GM18511 (cell line): ENCODE measurements at regions not wholly inside any gene's neighbourhood (a gene's known extent, or its start where the extent isn't known, plus 50 kb on each side); places are given as distances from the start of the nearest gene placed in this dataset.
"Not testable (repeated sequence)": the region's sequence is repeated elsewhere in the genome, so short reads cannot be mapped to it uniquely, and the experiment has no call there.

Experiments used
- ATAC-seq: cut with Tn5 transposase; IDR thresholded peaks from one replicate; pipeline ENCODE4 v1.9.1; 2021; ENCODE audit warnings: mild to moderate bottlenecking, moderate library complexity; ENCODE audit not compliant: unreplicated experiment

DNA sequence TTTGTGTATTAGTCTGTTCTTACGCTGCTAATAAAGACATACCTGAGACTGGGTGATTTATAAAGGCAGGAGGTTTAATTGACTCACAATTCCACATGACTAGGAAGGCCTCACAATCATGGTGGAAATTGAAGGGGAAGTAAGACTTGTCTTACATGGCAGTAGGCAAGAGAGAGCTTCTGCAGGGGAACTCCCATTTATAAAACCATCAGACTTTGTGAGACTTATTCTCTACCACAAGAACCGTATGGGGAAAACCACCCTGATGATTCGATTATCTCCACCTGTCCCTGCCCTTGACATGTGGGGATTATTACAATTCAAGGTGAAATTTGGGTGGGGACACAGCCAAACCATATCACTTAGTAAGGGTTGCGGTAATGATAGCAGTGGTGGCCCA is 833.1 kb downstream of the FLRT2 start:
- no peak for ATAC-seq

DNA sequence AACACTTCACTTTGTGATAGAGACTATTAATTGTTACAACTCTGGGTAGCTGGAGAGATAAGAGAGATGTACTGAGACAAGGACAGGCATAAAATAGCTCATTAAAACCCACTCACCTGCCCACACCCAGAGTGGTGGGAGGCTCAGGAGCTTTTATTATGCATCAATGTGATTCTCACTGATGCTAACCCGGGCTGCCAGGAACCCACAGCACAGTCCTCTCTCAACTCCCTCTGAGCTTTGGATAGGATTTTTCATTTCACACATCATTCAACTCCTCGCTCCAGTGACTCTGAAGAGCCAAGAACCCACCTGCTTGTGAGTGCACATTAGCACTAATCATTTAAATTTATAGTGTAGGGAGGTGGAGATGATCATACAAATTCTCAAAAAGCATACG is 827.9 kb downstream of the FLRT2 start:
- ATAC-seq = no peak

DNA sequence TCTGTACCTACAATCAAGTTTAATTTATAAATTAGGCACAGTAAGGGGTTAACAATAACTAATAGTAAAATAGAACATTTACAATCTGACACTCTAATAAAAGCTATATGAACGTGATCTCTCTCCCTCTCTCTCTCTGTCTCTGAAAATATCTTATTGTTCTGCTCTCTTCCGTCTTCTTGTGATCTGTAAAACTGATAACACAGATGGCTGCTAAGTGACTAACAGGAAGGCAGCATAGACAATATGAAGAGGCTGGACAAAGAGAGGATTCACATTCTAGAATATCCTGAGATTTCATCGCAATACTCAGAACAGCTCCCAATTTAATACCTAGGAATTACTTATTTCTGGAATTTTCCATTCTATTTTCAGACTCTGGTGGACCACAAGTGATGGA is 827.2 kb downstream of the FLRT2 start:
- ATAC-seq = no peak

DNA sequence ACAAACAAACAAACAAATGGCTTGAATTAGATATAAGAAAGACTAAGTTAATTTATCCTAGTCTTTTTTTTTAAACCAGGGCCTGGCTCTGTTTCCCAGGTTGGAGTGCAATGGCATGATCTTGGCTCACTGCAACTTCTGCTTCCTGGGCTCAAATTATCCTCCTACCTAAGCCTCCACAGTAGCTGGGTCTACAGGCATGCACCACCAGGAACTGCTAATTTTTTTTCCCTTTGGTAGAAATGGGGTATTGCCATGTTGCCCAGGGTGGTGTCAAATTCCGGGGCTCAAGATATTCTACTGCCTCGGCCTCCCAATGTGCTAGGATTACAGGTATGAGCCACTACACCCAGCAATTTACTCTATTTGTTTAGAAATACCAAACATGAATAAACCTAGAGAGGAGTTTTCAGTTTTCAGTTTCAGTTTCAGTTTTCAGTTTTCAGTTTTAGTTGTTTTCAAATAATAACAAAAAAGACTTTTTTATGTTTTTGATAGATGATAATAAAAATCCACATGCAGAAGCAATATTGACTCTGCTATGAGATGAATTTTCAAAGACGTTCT is 817.0 kb downstream of the FLRT2 start:
- no peak for ATAC-seq

DNA sequence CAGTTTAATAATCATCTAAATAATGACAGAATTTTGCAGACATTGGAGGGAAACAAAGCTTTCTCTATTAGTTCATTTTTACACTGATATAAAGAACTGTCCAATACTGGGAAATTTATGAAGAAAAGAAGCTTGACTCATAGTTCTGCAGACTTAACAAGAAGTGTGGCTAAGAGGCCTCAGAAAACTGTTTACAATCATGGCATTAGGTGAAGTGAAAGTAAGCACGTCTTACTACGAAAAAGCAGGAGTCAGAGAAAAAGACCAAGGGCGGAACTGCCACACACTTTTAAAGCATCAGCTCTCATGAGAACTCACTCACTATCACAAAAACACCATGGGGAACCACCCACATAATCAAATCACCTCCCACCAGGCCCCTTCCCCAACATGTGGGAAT is 804.4 kb downstream of the FLRT2 start:
- no peak for ATAC-seq

DNA sequence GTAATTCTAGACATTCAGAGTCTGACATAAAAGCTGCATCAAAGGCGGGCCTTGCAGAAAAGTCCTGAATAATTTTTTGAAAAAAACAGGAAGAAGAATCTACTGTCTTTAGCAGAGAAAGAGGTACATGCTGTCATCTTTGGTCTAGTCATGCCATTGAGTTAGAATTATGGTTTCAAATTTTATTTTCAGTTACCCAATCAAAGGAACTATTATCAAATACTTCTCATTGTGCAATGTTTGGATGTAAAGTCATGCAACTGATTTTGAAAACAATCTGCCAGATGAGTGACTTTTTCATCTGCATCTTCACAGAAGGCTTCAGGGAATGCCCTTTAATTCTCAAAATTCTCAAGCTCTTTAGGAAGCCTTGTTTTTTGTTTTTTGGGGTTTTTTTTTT is 803.5 kb downstream of the FLRT2 start:
- ATAC-seq = no peak

DNA sequence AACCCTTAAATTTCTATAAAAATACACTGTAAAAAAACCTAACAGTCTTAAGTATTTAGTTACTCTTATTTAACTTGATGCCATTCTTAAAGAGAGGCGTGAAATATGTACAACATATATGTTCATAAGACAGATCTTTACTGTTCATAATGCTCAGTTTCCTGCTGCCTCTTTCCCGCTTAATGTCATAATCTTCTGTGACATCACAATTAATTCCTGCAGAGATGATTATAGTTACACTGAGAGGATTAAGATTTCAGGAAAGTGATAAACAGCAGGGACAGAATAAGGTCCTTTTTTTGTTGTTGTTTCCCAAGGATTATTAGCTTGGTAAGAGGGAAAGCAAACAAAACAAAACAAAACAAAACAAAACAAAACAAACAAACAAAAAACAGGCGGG is 801.4 kb downstream of the FLRT2 start:
- no peak for ATAC-seq

DNA sequence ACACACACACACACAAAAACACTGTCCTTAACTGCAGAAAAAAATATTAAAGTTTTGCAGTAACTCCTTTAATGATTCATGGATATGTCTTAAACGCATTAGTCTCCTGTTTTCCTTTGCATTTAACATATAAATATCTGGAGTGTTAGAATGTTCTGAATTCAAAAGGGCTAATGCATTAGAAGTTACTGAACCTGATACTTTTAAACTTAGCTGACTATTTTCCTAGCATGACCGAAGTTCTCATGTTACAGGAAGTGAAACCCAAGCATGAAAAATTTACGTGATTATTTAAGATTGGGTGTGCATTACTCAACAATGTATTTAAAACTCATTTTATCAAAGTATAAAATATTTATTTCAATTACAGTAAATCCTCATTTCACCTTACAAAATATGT is 791.2 kb downstream of the FLRT2 start:
- no peak for ATAC-seq

DNA sequence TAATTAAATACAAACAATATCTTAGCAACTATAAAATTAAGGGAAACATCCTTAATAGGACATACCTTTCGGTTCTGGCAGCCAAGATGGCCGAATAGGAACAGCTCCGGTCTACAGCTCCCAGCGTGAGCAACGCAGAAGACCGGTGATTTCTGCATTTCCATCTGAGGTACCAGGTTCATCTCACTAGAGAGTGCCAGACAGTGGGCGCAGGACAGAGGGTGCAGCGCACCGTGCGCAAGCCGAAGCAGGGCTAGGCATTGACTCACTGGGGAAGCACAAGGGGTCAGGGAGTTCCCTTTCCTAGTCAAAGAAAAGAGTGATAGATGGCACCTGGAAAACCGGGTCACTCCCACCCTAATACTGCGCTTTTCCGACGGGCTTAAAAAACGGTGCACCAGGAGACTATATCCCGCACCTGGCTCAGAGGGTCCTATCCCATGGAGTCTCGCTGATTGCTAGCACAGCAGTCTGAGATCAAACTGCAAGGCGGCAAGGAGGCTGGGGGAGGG is 782.3 kb downstream of the FLRT2 start:
- not testable (repeated sequence) for ATAC-seq

DNA sequence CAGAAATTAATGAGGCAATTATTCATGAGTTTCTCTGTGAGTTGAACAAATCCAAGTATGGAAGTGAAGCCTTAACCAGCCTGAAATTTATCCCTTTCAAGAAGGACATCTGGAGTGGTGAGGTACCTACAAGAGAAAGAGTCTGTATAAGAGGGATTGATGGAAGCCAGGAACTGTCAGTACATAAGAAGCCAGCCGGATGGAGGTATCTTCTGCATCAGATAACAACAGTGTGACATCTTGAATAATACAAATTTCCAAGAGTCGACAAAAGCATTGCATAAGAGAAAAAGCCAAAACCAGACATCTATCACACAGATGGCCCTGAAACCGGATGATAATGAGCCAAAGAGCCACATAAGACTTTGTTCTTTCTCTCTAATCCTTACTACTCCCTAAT is 781.2 kb downstream of the FLRT2 start:
- ATAC-seq = no peak

DNA sequence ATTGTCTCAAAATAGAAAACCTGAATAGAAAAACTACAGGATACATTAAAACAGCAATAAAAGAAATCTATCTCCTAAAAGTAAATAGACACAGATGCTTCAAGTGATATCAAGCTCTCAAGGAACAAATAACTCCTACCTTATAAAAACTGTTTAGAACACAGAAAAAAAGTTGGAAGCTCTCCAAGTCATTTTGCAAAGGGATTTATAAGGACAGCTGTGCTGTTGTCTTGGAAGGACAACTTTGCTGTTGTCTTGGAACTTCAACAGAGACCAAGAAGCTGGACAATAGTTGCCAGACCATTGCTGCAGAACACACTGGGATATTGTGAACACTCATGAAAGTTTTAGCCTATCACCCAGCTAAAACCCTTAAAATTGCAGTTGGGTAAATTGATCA is 780.7 kb downstream of the FLRT2 start:
- ATAC-seq = no peak

DNA sequence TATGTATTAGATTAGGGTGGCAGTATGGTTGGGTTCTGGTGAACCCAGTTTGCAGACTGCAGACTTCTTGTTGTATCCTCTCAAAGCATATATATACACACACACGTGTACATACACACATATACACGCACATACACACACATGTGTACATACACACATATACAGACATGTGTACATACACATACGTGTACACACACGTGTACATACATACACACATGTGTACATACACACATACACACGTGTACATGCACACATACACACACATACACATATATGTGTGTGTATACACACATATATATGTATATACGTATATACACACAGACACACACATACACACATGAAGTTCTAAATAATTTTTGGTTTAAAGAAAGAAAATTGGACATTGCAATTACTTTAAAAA is 780.2 kb downstream of the FLRT2 start:
- no peak for ATAC-seq

DNA sequence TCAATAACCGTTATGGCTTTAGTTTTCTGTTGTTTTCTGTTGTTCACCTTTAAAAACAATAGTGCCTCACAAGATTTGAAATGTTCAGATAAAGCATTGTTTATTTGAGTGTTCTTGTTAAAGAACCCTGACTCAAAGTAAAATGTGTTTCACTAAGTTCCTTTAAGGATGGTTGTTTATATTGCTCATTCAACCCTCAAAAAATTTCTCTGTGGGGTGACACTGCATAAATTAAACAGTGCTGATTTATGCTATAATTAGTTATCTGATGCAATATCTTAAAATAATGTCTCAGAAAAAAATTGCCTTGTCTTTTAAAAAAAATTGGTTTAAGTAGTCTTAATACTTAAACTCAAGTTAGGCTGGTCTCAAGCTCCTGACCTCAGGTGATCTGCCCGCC is 775.1 kb downstream of the FLRT2 start:
- no peak for ATAC-seq

DNA sequence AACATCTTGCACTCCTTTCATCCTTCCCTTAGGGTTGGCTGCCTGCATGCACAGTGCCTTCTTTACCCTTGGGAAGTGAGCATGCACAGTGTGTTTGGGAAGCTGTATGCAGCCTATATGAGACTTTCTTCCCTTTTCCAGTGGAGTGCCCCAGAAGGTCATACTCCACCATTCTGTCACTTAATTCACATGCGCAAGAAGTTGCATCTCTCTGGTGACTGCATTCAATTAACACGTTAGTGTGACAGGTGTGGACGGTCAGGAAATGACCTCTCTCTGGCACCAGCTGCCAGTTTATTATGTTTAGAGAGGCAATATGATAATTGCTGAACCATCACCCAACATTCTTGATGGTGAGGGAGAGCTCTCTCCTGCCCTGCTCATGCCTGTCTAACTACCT is 770.0 kb downstream of the FLRT2 start:
- no peak for ATAC-seq

DNA sequence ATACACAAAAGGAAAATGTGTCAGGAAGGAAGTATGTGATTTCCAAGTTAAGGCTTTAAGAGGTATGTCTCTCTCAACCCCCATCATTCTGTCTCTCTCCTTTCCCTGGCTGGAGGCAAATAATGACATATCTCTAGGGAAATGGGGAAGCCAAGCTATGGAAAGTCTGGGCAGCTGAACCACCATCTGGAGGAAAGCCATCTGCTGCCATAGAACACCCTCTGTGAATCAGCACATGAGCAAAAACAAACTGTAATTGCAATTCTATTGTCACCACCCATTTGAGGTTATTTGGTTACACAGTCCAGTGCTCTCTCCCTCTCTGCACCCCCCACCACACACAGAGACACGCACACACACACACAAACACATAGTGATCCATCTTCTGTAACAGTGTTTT is 766.2 kb downstream of the FLRT2 start:
- ATAC-seq = no peak

DNA sequence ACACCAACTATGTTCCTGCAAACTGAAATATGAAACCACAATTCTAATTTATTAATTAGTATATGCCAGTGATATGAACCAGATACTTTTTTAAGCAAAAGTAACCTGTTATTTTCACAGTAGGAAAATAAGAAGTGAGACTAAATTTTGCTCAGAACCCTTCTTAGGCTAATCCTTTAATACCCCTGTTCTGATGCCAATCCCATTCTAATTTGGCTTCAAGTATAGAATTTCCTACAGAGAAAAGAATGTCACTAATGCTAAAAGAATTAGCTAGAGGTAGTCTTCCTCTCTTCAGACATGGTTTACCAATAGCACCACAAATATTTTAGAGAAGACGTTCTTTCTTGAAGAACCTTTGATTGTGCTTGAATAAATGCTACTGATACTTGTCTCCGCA is 758.4 kb downstream of the FLRT2 start:
- no peak for ATAC-seq

DNA sequence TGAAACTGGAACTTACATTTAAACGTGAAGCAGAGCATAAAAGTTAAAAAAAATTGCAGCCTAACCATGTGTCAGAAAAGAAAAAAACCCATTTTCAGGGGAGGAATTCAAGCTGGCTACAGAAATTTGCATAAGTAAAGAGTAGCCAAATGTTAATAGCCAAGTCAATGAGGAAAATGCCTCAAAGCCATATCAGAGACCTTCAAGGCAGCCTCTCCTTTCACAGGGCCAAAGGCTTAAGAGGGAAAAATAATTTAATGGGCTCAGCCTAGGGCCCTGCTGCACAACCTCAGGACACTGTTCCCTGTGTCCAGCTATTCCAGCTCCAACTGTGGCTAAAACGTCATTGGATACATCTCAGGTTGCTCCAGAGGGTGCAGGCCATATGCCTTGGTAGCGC is 749.5 kb downstream of the FLRT2 start:
- no peak for ATAC-seq

DNA sequence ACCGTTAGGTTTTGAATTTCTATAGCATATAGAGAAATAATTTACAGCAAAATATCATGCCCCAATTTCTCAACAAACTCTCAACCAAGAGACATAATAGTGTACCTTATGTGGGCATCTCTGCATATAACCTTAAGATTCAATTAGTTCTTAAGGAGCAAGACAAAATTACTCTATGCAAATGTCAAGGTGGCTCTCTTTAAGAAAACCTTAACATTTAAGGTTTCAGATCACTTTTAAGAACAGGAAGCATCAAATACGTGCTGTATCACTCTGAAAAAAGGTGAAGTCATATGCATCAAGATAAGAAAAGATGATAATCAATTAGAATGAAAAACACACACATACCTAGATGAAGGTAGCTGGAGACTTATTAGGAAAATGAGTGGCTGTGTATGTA is 728.0 kb downstream of the FLRT2 start:
- ATAC-seq = no peak

DNA sequence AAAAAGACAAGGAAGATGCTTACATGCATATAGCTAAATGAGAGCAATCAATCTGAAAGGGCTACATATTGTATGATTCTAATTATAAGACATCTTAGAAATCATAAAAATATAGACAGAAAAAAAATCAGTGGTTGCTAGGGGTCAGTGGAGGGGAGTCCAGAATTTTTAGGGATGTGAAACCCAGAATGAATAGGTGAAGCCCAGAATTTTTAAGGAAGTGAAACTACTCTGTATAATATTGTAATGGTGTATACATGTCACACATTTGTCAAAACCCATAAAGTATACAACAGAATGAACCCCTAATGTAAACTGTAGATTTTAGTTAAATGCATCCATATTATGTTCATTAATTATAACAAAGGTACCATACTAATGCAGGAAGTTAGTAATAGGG is 713.2 kb downstream of the FLRT2 start:
- ATAC-seq = peak; percentile 86

DNA sequence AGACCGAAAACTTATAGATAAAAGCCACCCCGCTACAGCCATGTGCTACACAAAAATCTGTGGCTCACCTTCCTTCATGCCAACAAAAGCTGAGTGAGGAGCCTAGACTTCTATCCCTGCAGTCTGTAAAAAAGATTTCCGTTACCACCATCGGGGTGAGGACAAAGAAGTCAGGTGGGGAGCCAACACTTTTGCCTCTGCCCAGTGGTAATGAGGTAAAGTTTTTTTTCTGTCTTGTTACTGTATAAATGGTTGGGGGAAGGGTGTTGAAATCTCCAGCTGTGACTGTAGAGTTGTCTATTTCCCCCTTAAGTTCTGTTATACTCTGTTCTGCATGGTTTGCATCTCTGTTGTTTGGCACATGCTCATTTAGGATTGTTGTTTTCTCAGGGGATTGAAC is 707.8 kb downstream of the FLRT2 start:
- ATAC-seq = no peak

DNA sequence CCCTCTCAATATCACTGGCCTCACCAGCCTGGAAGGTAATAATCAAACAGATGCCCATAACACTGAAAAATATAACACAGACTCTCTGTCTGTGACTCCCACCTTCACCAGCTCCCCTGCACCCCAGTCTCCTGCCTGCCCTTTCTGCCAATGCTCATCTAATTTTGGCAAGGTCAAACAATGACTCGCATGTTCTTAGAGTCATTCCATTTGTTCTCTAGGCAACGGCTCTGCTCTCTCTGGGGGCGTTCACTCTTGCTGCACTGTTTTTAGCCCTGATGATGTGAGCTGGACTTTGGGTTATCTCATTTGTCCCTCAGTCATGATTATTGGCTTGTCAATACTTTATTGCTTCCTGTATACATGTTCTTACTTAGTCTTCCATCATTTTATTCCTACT is 691.8 kb downstream of the FLRT2 start:
- ATAC-seq = no peak

DNA sequence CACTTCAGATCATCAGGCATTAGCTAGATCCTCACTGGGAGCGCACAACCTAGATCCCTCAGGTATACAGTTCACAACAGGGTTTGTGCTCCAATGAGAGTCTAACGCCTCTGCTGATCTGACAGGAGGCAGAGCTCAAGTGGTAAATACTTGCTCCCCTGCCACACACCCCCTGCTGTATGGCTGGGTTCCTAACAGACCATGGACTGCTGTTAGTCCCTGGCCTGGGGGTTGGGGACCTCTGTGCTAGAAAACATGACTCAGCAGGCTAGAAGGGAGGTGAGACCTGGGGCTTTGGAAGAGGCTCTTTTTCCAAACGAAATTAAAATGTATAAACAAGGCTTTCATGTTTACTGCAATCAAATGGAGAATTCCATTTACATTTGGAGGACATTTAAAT is 691.1 kb downstream of the FLRT2 start:
- ATAC-seq = no peak

DNA sequence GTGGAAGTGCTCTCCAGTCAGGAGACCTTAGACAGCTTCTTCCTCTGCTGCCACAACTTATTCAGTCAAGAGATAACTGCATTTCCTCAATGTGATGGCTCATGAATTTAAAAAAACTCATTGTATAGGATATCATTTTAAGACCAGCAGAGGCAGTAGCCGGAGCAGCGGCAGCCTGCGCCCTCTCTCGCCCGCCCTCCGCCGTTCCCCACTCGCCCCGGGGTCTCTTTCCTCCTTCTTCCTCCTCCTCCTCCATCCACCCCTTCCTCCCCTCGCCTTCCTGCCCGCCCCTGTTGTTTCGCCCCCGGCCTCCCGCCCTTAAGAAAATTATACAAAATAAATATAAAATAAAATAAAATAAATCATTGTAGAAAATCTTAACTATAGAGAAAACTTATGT is 687.6 kb downstream of the FLRT2 start:
- ATAC-seq = no peak

DNA sequence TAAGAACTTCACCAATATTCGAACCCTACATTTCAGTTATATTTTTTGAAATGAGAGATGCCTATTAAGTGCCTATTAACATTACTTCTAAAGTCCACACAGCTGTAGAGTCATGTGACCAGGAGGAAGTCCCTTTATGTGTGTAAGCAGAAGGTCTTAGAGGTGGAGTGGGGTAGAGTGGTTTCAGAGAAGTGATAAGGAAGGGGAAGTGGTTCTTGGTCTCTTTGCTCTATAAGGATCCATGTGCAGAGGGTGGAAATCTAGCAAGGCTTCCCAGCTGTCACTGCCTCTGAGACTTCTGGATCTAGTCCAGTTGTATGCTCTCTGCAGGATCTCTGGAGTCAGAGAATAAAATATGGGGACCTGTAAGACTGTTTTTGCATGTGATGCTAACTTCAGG is 673.9 kb downstream of the FLRT2 start:
- no peak for ATAC-seq
